Loucy (cell line): ENCODE measurements at regions not wholly inside any gene's neighbourhood (a gene's known extent, or its start where the extent isn't known, plus 50 kb on each side); places are given as distances from the start of the nearest gene placed in this dataset.

ENCODE experiments used
- H2AFZ ChIP-seq: fragments of 200-600 bp; sonication (generic); 2 replicates; pipeline ENCODE4 v1.6.0; 2016; ENCODE audit warnings: antibody characterized with exemption, mild to moderate bottlenecking, low read length, moderate library complexity
- H3F3A ChIP-seq: fragments of 200-600 bp; 2 replicates; pipeline ENCODE4 v1.6.0; 2016; ENCODE audit warnings: antibody characterized with exemption, low read depth, mild to moderate bottlenecking
- H3K27me3 ChIP-seq: fragments of 200-600 bp; sonication (generic); 2 replicates; pipeline ENCODE4 v1.6.1; 2014; ENCODE audit warnings: low read length, mild to moderate bottlenecking; ENCODE audit not compliant: insufficient read depth, poor library complexity, severe bottlenecking
- H3K36me3 ChIP-seq: fragments of 200-600 bp; sonication (generic); 2 replicates; pipeline ENCODE4 v1.6.1; 2016; ENCODE audit warnings: low read length; ENCODE audit not compliant: insufficient read depth
- H3K4me1 ChIP-seq: fragments of 200-600 bp; sonication (generic); 2 replicates; pipeline ENCODE4 v1.5.1; 2014; ENCODE audit warnings: low read length, mild to moderate bottlenecking; ENCODE audit not compliant: insufficient read depth, poor library complexity, severe bottlenecking
- H3K4me2 ChIP-seq: fragments of 200-600 bp; sonication (generic); 2 replicates; pipeline ENCODE4 v1.6.0; 2014; ENCODE audit warnings: antibody characterized with exemption, low read length, low read depth, mild to moderate bottlenecking; ENCODE audit not compliant: poor library complexity, severe bottlenecking
- H3K4me3 ChIP-seq: fragments of 200-600 bp; sonication (generic); 2 replicates; pipeline ENCODE4 v1.5.1; 2014; ENCODE audit warnings: low read length, mild to moderate bottlenecking, mixed read lengths; ENCODE audit not compliant: poor library complexity, severe bottlenecking
- H3K79me2 ChIP-seq: fragments of 200-600 bp; sonication (generic); 2 replicates; pipeline ENCODE4 v1.6.1; 2014; ENCODE audit warnings: low read length; ENCODE audit not compliant: insufficient read depth
- H3K9ac ChIP-seq: fragments of 200-600 bp; sonication (generic); 2 replicates; pipeline ENCODE4 v1.6.0; 2014; ENCODE audit warnings: mild to moderate bottlenecking, low read depth, low read length, moderate library complexity; ENCODE audit not compliant: poor library complexity, severe bottlenecking
- H3K9me2 ChIP-seq: fragments of 200-600 bp; sonication (generic); replicated peaks from 2 replicates; pipeline ENCODE4 v1.6.1; 2016; ENCODE audit warnings: low read depth, low read length, mixed read lengths
- H3K9me3 ChIP-seq: fragments of 200-600 bp; sonication (generic); 2 replicates; pipeline ENCODE4 v1.6.1; 2014; ENCODE audit warnings: mild to moderate bottlenecking, antibody characterized with exemption, low read length, low read depth; ENCODE audit not compliant: insufficient read depth
- H4K20me1 ChIP-seq: fragments of 200-600 bp; sonication (generic); 2 replicates; pipeline ENCODE4 v1.6.0; 2014; ENCODE audit warnings: antibody characterized with exemption, low read length, mild to moderate bottlenecking; ENCODE audit not compliant: insufficient read depth, poor library complexity, severe bottlenecking
- CTCF ChIP-seq: fragments of 200-600 bp; sonication (generic); conservative IDR thresholded peaks from 2 replicates; pipeline ENCODE4 v1.5.1; 2014; ENCODE audit warnings: mild to moderate bottlenecking, antibody characterized with exemption, low read length
- EZH2phosphoT487 ChIP-seq: fragments of 200-600 bp; IDR thresholded peaks from 2 replicates; pipeline ENCODE4 v1.6.1; 2018; ENCODE audit warnings: antibody characterized with exemption, mild to moderate bottlenecking, moderate library complexity, borderline replicate concordance

- Histone ChIP-seq H3K27me3 (no peaks in the 10 kb centered on the region), H3K36me3 (no peaks in the 10 kb centered on the region), H2AFZ (no peak overlapping the region), H3K9me2 (no peaks in the 10 kb centered on the region), H3F3A (no peaks in the 10 kb centered on the region), H3K79me2 (no peaks in the 10 kb centered on the region), H3K9ac (no peak overlapping the region), H4K20me1 (no peaks in the 10 kb centered on the region), H3K4me2 (no peak overlapping the region), H3K4me3 (no peak overlapping the region), H3K9me3 (no peaks in the 10 kb centered on the region), H3K4me1 (no peaks in the 10 kb centered on the region)
- no peak for TF ChIP-seq CTCF
Observed at GRCh38 chr1:81305997-81306452, 494.7 kb upstream of the ADGRL2 start.

DNA sequence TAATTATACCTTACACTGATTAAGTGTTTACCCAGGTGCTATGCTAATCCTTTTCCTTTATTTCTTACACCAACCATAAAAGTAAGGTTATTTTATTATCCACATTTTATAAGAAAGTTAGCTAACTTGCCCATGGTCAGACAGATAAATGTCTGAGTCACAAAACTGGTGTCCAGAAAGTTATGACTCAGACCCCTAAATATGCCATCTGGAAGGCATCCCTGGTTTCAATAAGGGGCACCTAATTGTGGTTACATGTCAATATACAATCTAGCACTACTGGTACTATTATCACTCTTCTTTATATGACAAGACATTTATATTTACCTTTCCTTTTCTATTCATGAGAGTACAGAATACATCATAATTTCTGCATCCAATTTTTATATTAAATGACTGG is 496.5 kb upstream of the ADGRL2 start:
- Histone ChIP-seq H3K9me3 (no peaks in the 10 kb centered on the region), H3K4me1 (no peaks in the 10 kb centered on the region), H3K4me3 (no peak overlapping the region), H3K9me2 (no peaks in the 10 kb centered on the region), H4K20me1 (no peaks in the 10 kb centered on the region), H3K9ac (no peak overlapping the region), H3K36me3 (no peaks in the 10 kb centered on the region), H3K27me3 (no peaks in the 10 kb centered on the region), H3K4me2 (no peak overlapping the region), H3F3A (no peaks in the 10 kb centered on the region), H3K79me2 (no peaks in the 10 kb centered on the region), H2AFZ (no peak overlapping the region)
- TF ChIP-seq CTCF (no peak), EZH2phosphoT487 (no peak)

GRCh38 chr1:81299892-81300291 is 500.8 kb upstream of the ADGRL2 start:
- H4K20me1 ChIP-seq = no peaks in the 10 kb centered on the region
- no peaks in the 10 kb centered on the region for H3K9me3 ChIP-seq
- no peaks in the 10 kb centered on the region for H3K27me3 ChIP-seq
- no peak overlapping the region for H3K9ac ChIP-seq
- no peaks in the 10 kb centered on the region for H3F3A ChIP-seq
- H2AFZ ChIP-seq = no peak overlapping the region
- no peaks in the 10 kb centered on the region for H3K79me2 ChIP-seq
- peaks cover 4% of the 10 kb centered on the region; the same call in 1 of the 2 replicates for H3K9me2 ChIP-seq
- no peaks in the 10 kb centered on the region for H3K36me3 ChIP-seq
- no peak overlapping the region for H3K4me3 ChIP-seq
- TF ChIP-seq CTCF (no peak), EZH2phosphoT487 (no peak)
- no peak overlapping the region for H3K4me2 ChIP-seq
- no peaks in the 10 kb centered on the region for H3K4me1 ChIP-seq
